A549 (cell line): ENCODE measurements at regions not wholly inside any gene's neighbourhood (a gene's known extent, or its start where the extent isn't known, plus 50 kb on each side); places are given as distances from the start of the nearest gene placed in this dataset.

ENCODE experiments used
- ATAC-seq, 2 experiments: fragments of 200-7000 bp in 1 of 2; fragments of >200 bp in 1 of 2; cut with Nextera tagmentation in 1 of 2; cut with Tn5 transposase in 1 of 2; 3 replicates each; pipeline versions ENCODE4 v1.8.0 to v1.9.1; 2018 to 2020; ENCODE audit warnings: mild to moderate bottlenecking in 1 of 2, moderate library complexity in 1 of 2
- CTCF ChIA-PET: fragments of 300-600 bp; sonication (Branson Sonifier 250); formaldehyde crosslinking; extraction: SDS; loops from one replicate; lab custom pipeline; 2021; ENCODE audit warnings: antibody characterized with exemption, inconsistent platforms; lab: Yijun Ruan, JAX
- POLR2A ChIA-PET: fragments of 350-600 bp; formaldehyde crosslinking; extraction: SDS; loops from one replicate; lab custom pipeline; 2021; ENCODE audit warnings: antibody characterized with exemption, inconsistent platforms; lab: Yijun Ruan, JAX
- DNase-seq, 2 experiments: peaks; one replicate each; pipeline versions ENCODE4 v3.0.0 to v3.0.0-alpha.2; 2011 to 2016; ENCODE audit warnings: low read depth in 1 of 2, low spot score in 1 of 2
- FAIRE-seq: peaks from 2 replicates; lab custom pipeline; 2011; peaks lifted over from hg19 to GRCh38; lab: Jason Lieb, UNC
- H3K27ac ChIP-seq, 2 experiments: fragments of >200 bp; sonication (Bioruptor Twin); formaldehyde crosslinking; 3 replicates each; pipeline ENCODE4 v1.5.1; 2016 to 2017
- H3K4me1 ChIP-seq: fragments of >200 bp; sonication (Bioruptor Twin); formaldehyde crosslinking; 3 replicates; pipeline ENCODE4 v1.6.1; 2016
- H3K4me2 ChIP-seq: fragments of >200 bp; sonication (Bioruptor Twin); formaldehyde crosslinking; 3 replicates; pipeline ENCODE4 v1.6.1; 2016
- H3K4me3 ChIP-seq: fragments of >200 bp; sonication (Bioruptor Twin); formaldehyde crosslinking; 3 replicates; pipeline ENCODE4 v1.5.1; 2016
- H3K9me3 ChIP-seq: fragments of >200 bp; sonication (Bioruptor Twin); formaldehyde crosslinking; 3 replicates; pipeline ENCODE4 v1.6.1; 2016
- CBX2 ChIP-seq: fragments of 200-600 bp; sonication (generic); IDR thresholded peaks from 2 replicates; pipeline ENCODE4 v1.6.1; 2016; ENCODE audit warnings: low read depth, mild to moderate bottlenecking, borderline replicate concordance
- CBX8 ChIP-seq: fragments of 200-600 bp; sonication (generic); IDR thresholded peaks from 2 replicates; pipeline ENCODE4 v1.6.1; 2016
- ELK1 ChIP-seq: fragments of 150-350 bp; IDR thresholded peaks from 2 replicates; pipeline ENCODE4 v1.6.1; 2014; ENCODE audit warnings: low read depth, mild to moderate bottlenecking, low read length
- EP300 ChIP-seq, 2 experiments: fragments of >200 bp; sonication (Bioruptor Twin); formaldehyde crosslinking; IDR thresholded peaks; 2 replicates in 1 of 2; 3 replicates in 1 of 2; pipeline ENCODE4 v1.6.1; 2016 to 2017
- HES2 ChIP-seq: fragments of >200 bp; sonication (Bioruptor Twin); formaldehyde crosslinking; IDR thresholded peaks from 2 replicates; pipeline ENCODE4 v1.6.1; 2016
- HEYL ChIP-seq: fragments of 250-450 bp; sonication (Bioruptor Pico); IDR thresholded peaks from 2 replicates; pipeline ENCODE4 v1.8.0; 2021; ENCODE audit warnings: mild to moderate bottlenecking, moderate library complexity
- HOXB13 ChIP-seq: fragments of 250-450 bp; sonication (Bioruptor Pico); IDR thresholded peaks from 2 replicates; pipeline ENCODE4 v1.5.0; 2020; ENCODE audit warnings: low read depth, mild to moderate bottlenecking, moderate library complexity
- KDM1A ChIP-seq: fragments of 200-600 bp; sonication (generic); IDR thresholded peaks from 2 replicates; pipeline ENCODE4 v1.6.1; 2016; ENCODE audit warnings: low read depth, mild to moderate bottlenecking
- MAFK ChIP-seq: fragments of 450-650 bp; IDR thresholded peaks from 2 replicates; pipeline ENCODE4 v1.6.1; 2014; ENCODE audit not compliant: partially characterized antibody
- MAZ ChIP-seq: fragments of 150-350 bp; IDR thresholded peaks from 2 replicates; pipeline ENCODE4 v1.6.1; 2014; ENCODE audit warnings: antibody characterized with exemption, low read depth, low read length, borderline replicate concordance
- RAD21 ChIP-seq, 2 experiments: fragments of >200 bp in 1 of 2; sonication (Bioruptor Twin) in 1 of 2; formaldehyde crosslinking in 1 of 2; IDR thresholded peaks in 1 of 2; conservative IDR thresholded peaks in 1 of 2; 2 replicates in 1 of 2; 3 replicates in 1 of 2; pipeline ENCODE4 v1.6.1; 2012 to 2018; ENCODE audit warnings: inconsistent platforms in 1 of 2
- REST ChIP-seq: fragments of 200-600 bp; sonication (generic); IDR thresholded peaks from 2 replicates; pipeline ENCODE4 v1.6.1; 2016; ENCODE audit warnings: antibody characterized with exemption, mild to moderate bottlenecking, moderate library complexity
- RNF2 ChIP-seq: fragments of 200-600 bp; sonication (generic); IDR thresholded peaks from 2 replicates; pipeline ENCODE4 v1.6.1; 2016; ENCODE audit warnings: low read depth, mild to moderate bottlenecking, antibody characterized with exemption, moderate library complexity, borderline replicate concordance
- SMC3 ChIP-seq: fragments of >200 bp; sonication (Bioruptor Twin); formaldehyde crosslinking; IDR thresholded peaks from 3 replicates; pipeline ENCODE4 v1.6.1; 2018; ENCODE audit warnings: inconsistent platforms
- TFCP2L1 ChIP-seq: fragments of 250-450 bp; sonication (Bioruptor Pico); IDR thresholded peaks from 2 replicates; pipeline ENCODE4 v1.5.0; 2021; ENCODE audit warnings: mild to moderate bottlenecking
- USF2 ChIP-seq: fragments of 450-650 bp; IDR thresholded peaks from 2 replicates; pipeline ENCODE4 v1.6.1; 2014; ENCODE audit warnings: antibody characterized with exemption
- ZC3H11A ChIP-seq: fragments of 450-650 bp; IDR thresholded peaks from 2 replicates; pipeline ENCODE4 v1.6.1; 2014; ENCODE audit warnings: antibody characterized with exemption, mild to moderate bottlenecking
- WGBS: methylation state at CpG from one replicate; pipeline ENCODE4 v1.1.6; 2017; ENCODE audit errors: missing lambda C conversion rate; 5-methylcytosine and 5-hydroxymethylcytosine counted together

- TF ChIP-seq REST (no peak), USF2 (no peak)
Measured at GRCh38 chr2:129887688-129888266, 91.7 kb upstream of the RAB6C start (continued).

- H3K27ac ChIP-seq: no peak overlapping the region
- H3K4me2 ChIP-seq: no peak overlapping the region
- CTCF ChIA-PET: interaction anchor here (1.2 kb wide), 1 partner anchor 18 kb away, joined by 3 read pairs; no protein-coding TSS in a partner anchor
- 0% methylated on average over 3 of the region's 4 CpGs for WGBS
- POLR2A ChIA-PET: no interaction called here
- DNase-seq: no peak
- no peak overlapping the region for H3K4me3 ChIP-seq
- TF ChIP-seq USF2: no peak
- no peak for TF ChIP-seq CBX2
- TF ChIP-seq HOXB13 (CRISPR knock-in tag): no peak
- TF ChIP-seq ZC3H11A: no peak
- TF ChIP-seq ELK1: no peak
- no peak for TF ChIP-seq RNF2
- no peak for TF ChIP-seq MAFK
- TF ChIP-seq, all 56 proteins: peak for 0
- Histone ChIP-seq H3K4me1 (no peaks in the 10 kb centered on the region), H3K9me3 (no peaks in the 10 kb centered on the region)
- FAIRE-seq (no peak), ATAC-seq (no peak)
Measured at GRCh38 chr2:129888461-129888860, 91.0 kb upstream of the RAB6C start.

- Histone ChIP-seq H3K27ac (no peak overlapping the region), H3K4me2 (no peak overlapping the region), H3K4me3 (no peak overlapping the region), H3K9me3 (no peaks in the 10 kb centered on the region), H3K4me1 (no peaks in the 10 kb centered on the region)
- no peak for TF ChIP-seq TFCP2L1 (CRISPR knock-in tag)
- TF ChIP-seq EP300 (IDR thresholded peaks at IDR 0.05): no peak
- TF ChIP-seq MAZ: no peak
- TF ChIP-seq SMC3: no peak
- TF ChIP-seq CBX8: no peak
- no peak for TF ChIP-seq HES2
- no peak for TF ChIP-seq HEYL (CRISPR knock-in tag)
- no peak for TF ChIP-seq KDM1A
- no peak for TF ChIP-seq HOXB13 (CRISPR knock-in tag)
- no peak for TF ChIP-seq RAD21 (conservative IDR thresholded peaks at IDR 0.05 in 1 of 2, IDR thresholded peaks at IDR 0.05 in 1 of 2)
- DNase-seq (no peak), ATAC-seq (no peak), FAIRE-seq (no peak)
- WGBS: 0% methylated on average over 2 of the region's 2 CpGs
- ChIA-PET CTCF (interaction anchor here (1.2 kb wide), 1 partner anchor 17 kb away, joined by 3 read pairs; no protein-coding TSS in a partner anchor), POLR2A (no interaction called here)
Measured at GRCh38 chr2:129888896-129889295, 90.6 kb upstream of the RAB6C start.
